IPS-18a (cell line): ENCODE measurements at regions not wholly inside any gene's neighbourhood (a gene's known extent, or its start where the extent isn't known, plus 50 kb on each side); places are given as distances from the start of the nearest gene placed in this dataset.

ENCODE experiments used
- H3K27ac ChIP-seq: one replicate; pipeline ENCODE4 v1.5.1; 2013; ENCODE audit warnings: low read length
- H3K27me3 ChIP-seq: one replicate; pipeline ENCODE4 v1.6.1; 2013; ENCODE audit warnings: mild to moderate bottlenecking, low read length; ENCODE audit not compliant: control insufficient read depth, insufficient read depth
- H3K36me3 ChIP-seq: one replicate; pipeline ENCODE4 v1.6.1; 2013; ENCODE audit warnings: low read depth, low read length; ENCODE audit not compliant: control insufficient read depth
- H3K4me1 ChIP-seq: one replicate; pipeline ENCODE4 v1.6.1; 2013; ENCODE audit warnings: low read depth, low read length; ENCODE audit not compliant: control insufficient read depth
- H3K4me3 ChIP-seq: one replicate; pipeline ENCODE4 v1.5.1; 2013; ENCODE audit warnings: low read length
- H3K9ac ChIP-seq: one replicate; pipeline ENCODE4 v1.6.1; 2013; ENCODE audit warnings: mild to moderate bottlenecking, low read length, moderate library complexity
- H3K9me3 ChIP-seq: one replicate; pipeline ENCODE4 v1.6.1; 2013; ENCODE audit warnings: low read depth, low read length; ENCODE audit not compliant: control insufficient read depth

GRCh38 chr2:146624430-146625160, 1220.2 kb upstream of the ACVR2A start:
- no peaks in the 10 kb centered on the region for H3K36me3 ChIP-seq
- no peak overlapping the region for H3K4me3 ChIP-seq
- no peak overlapping the region for H3K9ac ChIP-seq
- no peaks in the 10 kb centered on the region for H3K9me3 ChIP-seq
- H3K27me3 ChIP-seq = no peaks in the 10 kb centered on the region
- no peak overlapping the region for H3K27ac ChIP-seq
- no peaks in the 10 kb centered on the region for H3K4me1 ChIP-seq

- no peak overlapping the region for H3K9ac ChIP-seq
- H3K9me3 ChIP-seq = no peaks in the 10 kb centered on the region
- no peaks in the 10 kb centered on the region for H3K27me3 ChIP-seq
- no peaks in the 10 kb centered on the region for H3K36me3 ChIP-seq
- no peak overlapping the region for H3K4me3 ChIP-seq
- H3K27ac ChIP-seq = no peak overlapping the region
- no peaks in the 10 kb centered on the region for H3K4me1 ChIP-seq
Measured at GRCh38 chr2:146623771-146624170, 1221.1 kb upstream of the ACVR2A start.

GRCh38 chr2:146621656-146622055, 1223.2 kb upstream of the ACVR2A start:
- no peak overlapping the region for H3K9ac ChIP-seq
- H3K27ac ChIP-seq = no peak overlapping the region
- no peaks in the 10 kb centered on the region for H3K9me3 ChIP-seq
- no peak overlapping the region for H3K4me3 ChIP-seq
- H3K4me1 ChIP-seq = no peaks in the 10 kb centered on the region
- no peaks in the 10 kb centered on the region for H3K36me3 ChIP-seq
- H3K27me3 ChIP-seq = no peaks in the 10 kb centered on the region

- H3K9me3 ChIP-seq = no peaks in the 10 kb centered on the region
- H3K9ac ChIP-seq = no peak overlapping the region
- no peak overlapping the region for H3K4me3 ChIP-seq
- H3K4me1 ChIP-seq = no peaks in the 10 kb centered on the region
- H3K36me3 ChIP-seq = no peaks in the 10 kb centered on the region
- no peak overlapping the region for H3K27ac ChIP-seq
- no peaks in the 10 kb centered on the region for H3K27me3 ChIP-seq
Measured at GRCh38 chr2:146615778-146616177, 1229.1 kb upstream of the ACVR2A start.

GRCh38 chr2:146608490-146608889, 1236.3 kb upstream of the ACVR2A start:
- H3K9ac ChIP-seq = no peak overlapping the region
- H3K27me3 ChIP-seq = no peaks in the 10 kb centered on the region
- H3K4me1 ChIP-seq = no peaks in the 10 kb centered on the region
- H3K36me3 ChIP-seq = no peaks in the 10 kb centered on the region
- no peak overlapping the region for H3K4me3 ChIP-seq
- H3K9me3 ChIP-seq = peaks cover 2% of the 10 kb centered on the region
- no peak overlapping the region for H3K27ac ChIP-seq

- peaks cover 2% of the 10 kb centered on the region for H3K9me3 ChIP-seq
- H3K27ac ChIP-seq = no peak overlapping the region
- H3K9ac ChIP-seq = no peak overlapping the region
- no peak overlapping the region for H3K4me3 ChIP-seq
- no peaks in the 10 kb centered on the region for H3K27me3 ChIP-seq
- no peaks in the 10 kb centered on the region for H3K4me1 ChIP-seq
- H3K36me3 ChIP-seq = no peaks in the 10 kb centered on the region
Measured at GRCh38 chr2:146604521-146604920, 1240.3 kb upstream of the ACVR2A start.

- Histone ChIP-seq H3K9ac (no peak overlapping the region), H3K27me3 (no peaks in the 10 kb centered on the region), H3K4me3 (no peak overlapping the region), H3K9me3 (peaks cover under 1% of the 10 kb centered on the region), H3K27ac (no peak overlapping the region), H3K36me3 (no peaks in the 10 kb centered on the region), H3K4me1 (no peaks in the 10 kb centered on the region)
Measured at GRCh38 chr2:146602856-146603255, 1242.0 kb upstream of the ACVR2A start.

- Histone ChIP-seq H3K27me3 (no peaks in the 10 kb centered on the region), H3K36me3 (no peaks in the 10 kb centered on the region), H3K9ac (no peak overlapping the region), H3K27ac (no peak overlapping the region), H3K4me1 (no peaks in the 10 kb centered on the region), H3K4me3 (no peak overlapping the region), H3K9me3 (no peaks in the 10 kb centered on the region)
Measured at GRCh38 chr2:146602383-146602782, 1242.4 kb upstream of the ACVR2A start.

GRCh38 chr2:146598791-146599190, 1246.0 kb upstream of the ACVR2A start:
- Histone ChIP-seq H3K27me3 (no peaks in the 10 kb centered on the region), H3K9me3 (no peaks in the 10 kb centered on the region), H3K9ac (no peak overlapping the region), H3K27ac (no peak overlapping the region), H3K4me1 (no peaks in the 10 kb centered on the region), H3K4me3 (no peak overlapping the region), H3K36me3 (no peaks in the 10 kb centered on the region)

GRCh38 chr2:146597291-146597690, 1247.5 kb upstream of the ACVR2A start:
- Histone ChIP-seq H3K27me3 (no peaks in the 10 kb centered on the region), H3K4me3 (no peak overlapping the region), H3K36me3 (no peaks in the 10 kb centered on the region)

GRCh38 chr2:146591908-146592307, 1252.9 kb upstream of the ACVR2A start:
- H3K27me3 ChIP-seq = no peaks in the 10 kb centered on the region
- H3K27ac ChIP-seq = no peak overlapping the region
- no peak overlapping the region for H3K4me3 ChIP-seq
- H3K9ac ChIP-seq = no peak overlapping the region
- no peaks in the 10 kb centered on the region for H3K36me3 ChIP-seq
- H3K9me3 ChIP-seq = no peaks in the 10 kb centered on the region
- H3K4me1 ChIP-seq = no peaks in the 10 kb centered on the region

More at GRCh38 chr2:146597291-146597690, 1247.5 kb upstream of the ACVR2A start:
- Histone ChIP-seq H3K9ac (no peak overlapping the region), H3K4me1 (no peaks in the 10 kb centered on the region), H3K9me3 (no peaks in the 10 kb centered on the region), H3K27ac (no peak overlapping the region)

- Histone ChIP-seq H3K27ac (no peak overlapping the region), H3K9ac (no peak overlapping the region), H3K36me3 (no peaks in the 10 kb centered on the region), H3K9me3 (no peaks in the 10 kb centered on the region), H3K27me3 (no peaks in the 10 kb centered on the region), H3K4me3 (no peak overlapping the region), H3K4me1 (peaks cover 6% of the 10 kb centered on the region)
Measured at GRCh38 chr2:146587291-146587713, 1257.5 kb upstream of the ACVR2A start.
